ENCODE measurements at regions not wholly inside any gene's neighbourhood (a gene's known extent, or its start where the extent isn't known, plus 50 kb on each side); places are given as distances from the start of the nearest gene placed in this dataset.

GRCh38 chr5:92402956-92403702 lies 1020.0 kb upstream of the ARRDC3 start:
- no peaks in the 10 kb centered on the region for H3K9me3 Mint-ChIP-seq (ENCODE audit: insufficient read depth)
- CTCF ChIA-PET = no interaction called here
- POLR2A ChIA-PET = no interaction called here
- Histone ChIP-seq H3K27ac (ENCODE audit: low read length in 2 of 2) (no peak overlapping the region), H4K20me1 (ENCODE audit: control insufficient read depth, insufficient read depth, low read length, poor library complexity, severe bottlenecking) (no peaks in the 10 kb centered on the region), H3K4me3 (ENCODE audit: control extremely low read depth in 1 of 5, extremely low read depth in 1 of 5, insufficient read depth in 1 of 5, low read depth in 2 of 5, low read length in 4 of 5) (no peak overlapping the region), H3K4me1 (ENCODE audit: control insufficient read depth in 2 of 2, insufficient read depth in 2 of 2, low read length in 2 of 2) (no peaks in the 10 kb centered on the region), H3K27me3 (replicated peaks in 1 of 4; ENCODE audit: control extremely low read depth in 1 of 4, control insufficient read depth in 3 of 4, insufficient read depth in 4 of 4, low read length in 3 of 4) (no peaks in the 10 kb centered on the region), H3K4me2 (replicated peaks; ENCODE audit: low read depth, low read length, poor library complexity, severe bottlenecking) (no peak overlapping the region), H3K9ac (ENCODE audit: low read length) (no peak overlapping the region), H2AFZ (ENCODE audit: insufficient read depth, low read depth, low read length, poor library complexity, severe bottlenecking) (no peak overlapping the region), H3K79me2 (ENCODE audit: control insufficient read depth, insufficient read depth, low read length) (no peaks in the 10 kb centered on the region), H3K9me3 (ENCODE audit: control extremely low read depth in 1 of 3, control insufficient read depth in 2 of 3, insufficient read depth in 1 of 3, low read length in 2 of 3) (no peaks in the 10 kb centered on the region), H3K36me3 (replicated peaks in 1 of 2; ENCODE audit: control extremely low read depth in 1 of 2, control insufficient read depth in 1 of 2, extremely low read depth in 1 of 2, insufficient read depth in 2 of 2, low read length in 1 of 2) (no peaks in the 10 kb centered on the region)
- no peaks in the 10 kb centered on the region for H3K4me1 Mint-ChIP-seq
- no peaks in the 10 kb centered on the region for H3K27me3 Mint-ChIP-seq
- ATAC-seq (ENCODE audit: low read depth) (no peak), DNase-seq (no peak)
- WGBS (ENCODE audit: insufficient coverage) = 87% methylated on average over 4 of the region's 7 CpGs
- TF ChIP-seq, protein P1, sequence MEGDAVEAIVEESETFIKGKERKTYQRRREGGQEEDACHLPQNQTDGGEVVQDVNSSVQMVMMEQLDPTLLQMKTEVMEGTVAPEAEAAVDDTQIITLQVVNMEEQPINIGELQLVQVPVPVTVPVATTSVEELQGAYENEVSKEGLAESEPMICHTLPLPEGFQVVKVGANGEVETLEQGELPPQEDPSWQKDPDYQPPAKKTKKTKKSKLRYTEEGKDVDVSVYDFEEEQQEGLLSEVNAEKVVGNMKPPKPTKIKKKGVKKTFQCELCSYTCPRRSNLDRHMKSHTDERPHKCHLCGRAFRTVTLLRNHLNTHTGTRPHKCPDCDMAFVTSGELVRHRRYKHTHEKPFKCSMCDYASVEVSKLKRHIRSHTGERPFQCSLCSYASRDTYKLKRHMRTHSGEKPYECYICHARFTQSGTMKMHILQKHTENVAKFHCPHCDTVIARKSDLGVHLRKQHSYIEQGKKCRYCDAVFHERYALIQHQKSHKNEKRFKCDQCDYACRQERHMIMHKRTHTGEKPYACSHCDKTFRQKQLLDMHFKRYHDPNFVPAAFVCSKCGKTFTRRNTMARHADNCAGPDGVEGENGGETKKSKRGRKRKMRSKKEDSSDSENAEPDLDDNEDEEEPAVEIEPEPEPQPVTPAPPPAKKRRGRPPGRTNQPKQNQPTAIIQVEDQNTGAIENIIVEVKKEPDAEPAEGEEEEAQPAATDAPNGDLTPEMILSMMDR (IDR thresholded peaks at IDR 0.05) = no peak
- no peak for TF ChIP-seq EZH2 (IDR thresholded peaks at IDR 0.05; ENCODE audit: borderline replicate concordance, insufficient read depth, low read depth, low read length, poor library complexity, severe bottlenecking)
- H3K27ac Mint-ChIP-seq = no peak overlapping the region
- intact Hi-C loops (cut with micrococcal nuclease) = no loop called here
- no peak overlapping the region for H3K4me3 Mint-ChIP-seq

GRCh38 chr5:92402045-92402444 lies 1018.9 kb upstream of the ARRDC3 start:
- no peaks in the 10 kb centered on the region for H3K9me3 Mint-ChIP-seq (ENCODE audit: insufficient read depth)
- CTCF ChIA-PET = no interaction called here

More at GRCh38 chr5:92402045-92402444, 1018.9 kb upstream of the ARRDC3 start:
- H3K27me3 ChIP-seq (replicated peaks in 1 of 4; ENCODE audit: control extremely low read depth in 1 of 4, control insufficient read depth in 3 of 4, insufficient read depth in 4 of 4, low read length in 3 of 4) = no peaks in the 10 kb centered on the region
- no peaks in the 10 kb centered on the region for H3K4me1 ChIP-seq (ENCODE audit: control insufficient read depth in 2 of 2, insufficient read depth in 2 of 2, low read length in 2 of 2)
- POLR2A ChIA-PET = no interaction called here
- no peaks in the 10 kb centered on the region for H3K27me3 Mint-ChIP-seq
- no peaks in the 10 kb centered on the region for H3K79me2 ChIP-seq (ENCODE audit: control insufficient read depth, insufficient read depth, low read length)
- H3K4me1 Mint-ChIP-seq = no peaks in the 10 kb centered on the region
- no peak for TF ChIP-seq EZH2 (IDR thresholded peaks at IDR 0.05; ENCODE audit: borderline replicate concordance, insufficient read depth, low read depth, low read length, poor library complexity, severe bottlenecking)
- TF ChIP-seq, protein P1 (IDR thresholded peaks at IDR 0.05) = no peak
- H3K4me3 ChIP-seq (ENCODE audit: control extremely low read depth in 1 of 5, extremely low read depth in 1 of 5, insufficient read depth in 1 of 5, low read depth in 2 of 5, low read length in 4 of 5) = no peak overlapping the region
- H3K9me3 ChIP-seq (ENCODE audit: control extremely low read depth in 1 of 3, control insufficient read depth in 2 of 3, insufficient read depth in 1 of 3, low read length in 2 of 3) = no peaks in the 10 kb centered on the region
- H4K20me1 ChIP-seq (ENCODE audit: control insufficient read depth, insufficient read depth, low read length, poor library complexity, severe bottlenecking) = no peaks in the 10 kb centered on the region
- H3K27ac Mint-ChIP-seq = no peak overlapping the region
- H3K36me3 ChIP-seq (replicated peaks in 1 of 2; ENCODE audit: control extremely low read depth in 1 of 2, control insufficient read depth in 1 of 2, extremely low read depth in 1 of 2, insufficient read depth in 2 of 2, low read length in 1 of 2) = no peaks in the 10 kb centered on the region
- H3K4me3 Mint-ChIP-seq = no peak overlapping the region
- no peak overlapping the region for H3K4me2 ChIP-seq (replicated peaks; ENCODE audit: low read depth, low read length, poor library complexity, severe bottlenecking)
- H2AFZ ChIP-seq (ENCODE audit: insufficient read depth, low read depth, low read length, poor library complexity, severe bottlenecking) = no peak overlapping the region
- no peak for DNase-seq
- intact Hi-C loops (cut with micrococcal nuclease) = no loop called here
- no peak for ATAC-seq (ENCODE audit: low read depth)
- H3K9ac ChIP-seq (ENCODE audit: low read length) = no peak overlapping the region
- no CpG with 5 or more reads among the region's 2 CpGs for WGBS (ENCODE audit: insufficient coverage)
- H3K27ac ChIP-seq (ENCODE audit: low read length in 2 of 2) = no peak overlapping the region

All from B cell (primary cell).